Right lung (tissue), 2 donors: ENCODE measurements at regions not wholly inside any gene's neighbourhood (a gene's known extent, or its start where the extent isn't known, plus 50 kb on each side); places are given as distances from the start of the nearest gene placed in this dataset.

Experiments used
- DNase-seq, 2 donors: peaks; one replicate each; pipeline ENCODE4 v3.0.0-alpha.2; 2013

- no peak for DNase-seq
Observed at GRCh38 chr1:229092377-229093237, 178.3 kb upstream of the RAB4A start.

DNA sequence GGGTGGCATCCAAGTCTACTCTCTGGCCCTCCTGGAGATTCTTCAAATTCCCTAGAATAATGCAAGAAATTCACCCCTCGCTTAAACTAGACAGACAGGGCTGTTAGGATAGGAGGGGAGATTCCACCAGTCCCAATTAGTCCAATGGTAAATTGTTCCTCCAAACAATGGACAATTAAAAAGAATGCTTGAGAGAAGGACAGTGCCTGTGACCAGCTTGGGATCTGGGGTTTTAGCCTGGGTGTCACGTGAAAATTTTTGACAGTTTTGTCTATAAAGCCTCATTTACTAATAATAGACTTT, 177.7 kb upstream of the RAB4A start:
- DNase-seq: no peak

DNA sequence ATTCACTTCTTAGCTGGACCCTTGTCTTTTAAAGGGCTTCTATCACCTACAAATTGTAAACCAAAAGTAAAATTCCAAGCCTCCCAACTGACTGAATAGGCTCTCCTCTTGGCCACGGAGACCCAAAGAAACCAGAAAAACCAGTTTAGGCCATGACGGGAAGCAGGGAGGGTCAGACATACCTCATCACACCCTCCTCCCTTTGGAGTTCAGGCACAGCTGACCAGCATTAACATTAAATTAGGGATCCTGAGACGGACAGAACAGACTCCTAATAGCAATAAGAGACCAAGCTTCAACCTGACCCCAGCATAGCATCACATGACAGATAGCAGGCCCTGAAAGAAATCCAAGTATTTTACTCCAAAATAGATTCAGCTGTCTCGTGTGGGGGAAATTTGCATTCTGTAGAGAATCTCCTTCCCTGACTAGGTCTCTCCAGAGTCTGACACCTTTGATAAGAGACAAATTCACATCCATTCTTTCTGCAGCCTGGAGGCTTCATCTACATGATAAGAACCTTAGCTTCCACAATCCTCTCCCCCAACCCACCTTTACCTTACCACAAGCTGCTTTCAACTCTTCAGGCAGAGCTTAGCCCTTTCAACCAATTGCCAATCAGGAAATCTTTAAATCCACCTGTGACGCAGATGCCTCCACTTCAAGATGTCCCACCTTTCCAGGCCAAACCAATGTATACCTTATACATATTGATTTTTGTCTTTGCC, 177.1 kb upstream of the RAB4A start:
- DNase-seq: peak; percentile 58 to 59

DNA sequence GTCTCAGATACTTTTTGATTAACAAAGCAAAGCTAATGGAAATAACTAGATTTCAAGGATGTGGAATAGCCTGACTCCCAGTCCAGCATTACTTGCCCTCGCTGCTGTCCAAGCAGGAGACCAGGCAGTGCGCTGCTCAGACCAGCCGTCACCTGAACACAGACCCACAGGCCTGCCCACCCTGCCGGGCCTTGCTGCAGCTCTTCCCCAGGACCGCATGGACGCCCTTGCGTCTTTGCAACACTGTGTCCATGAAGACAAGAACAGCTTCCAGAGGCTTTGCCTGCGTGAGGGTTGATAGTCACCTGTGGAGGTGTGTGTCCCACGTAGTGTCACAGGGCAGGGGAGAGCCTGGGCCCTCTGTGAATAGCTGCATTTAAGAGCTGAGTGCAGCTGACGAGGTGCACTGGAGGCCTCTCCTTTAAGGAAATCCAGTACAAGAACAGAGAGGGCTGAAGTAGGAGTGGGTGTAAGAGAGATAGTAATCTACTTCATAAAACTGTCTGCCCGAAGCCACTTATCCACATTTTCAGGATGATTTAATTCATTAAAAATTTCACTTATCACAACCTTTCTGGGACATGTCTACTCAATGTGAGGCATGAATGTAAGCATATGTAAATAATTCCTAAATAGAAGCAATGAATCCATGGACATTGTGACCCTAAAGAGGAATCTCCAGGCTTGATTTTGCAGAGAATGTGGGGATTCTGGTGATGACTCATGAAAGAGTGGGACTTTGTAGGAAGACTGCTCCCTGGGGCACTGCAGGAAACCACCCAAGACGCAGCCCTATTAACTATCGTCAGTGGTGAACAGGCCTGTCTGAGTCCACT, 176.2 kb upstream of the RAB4A start:
- DNase-seq: no peak

DNA sequence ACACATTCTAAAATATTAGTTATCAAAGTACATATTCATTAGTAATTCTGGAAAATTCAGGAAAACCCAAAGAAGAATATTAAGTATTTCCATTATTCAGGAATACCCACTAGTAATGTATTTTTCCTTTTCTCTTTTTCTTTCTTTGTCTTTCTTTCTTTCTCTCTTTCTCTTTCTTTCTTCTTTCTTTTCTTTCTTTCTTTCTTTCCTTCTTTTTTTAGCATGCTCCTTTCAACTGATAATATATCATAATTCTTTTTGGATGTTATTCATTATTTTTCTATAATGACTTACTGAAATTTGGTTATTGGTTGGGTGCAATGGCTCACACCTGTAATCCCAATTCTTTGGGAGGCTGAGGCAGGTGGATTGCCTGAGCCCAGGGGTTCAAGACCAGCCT, 175.6 kb upstream of the RAB4A start:
- no peak for DNase-seq

GRCh38 chr1:229097356-229097755, 173.6 kb upstream of the RAB4A start:
- no peak for DNase-seq

DNA sequence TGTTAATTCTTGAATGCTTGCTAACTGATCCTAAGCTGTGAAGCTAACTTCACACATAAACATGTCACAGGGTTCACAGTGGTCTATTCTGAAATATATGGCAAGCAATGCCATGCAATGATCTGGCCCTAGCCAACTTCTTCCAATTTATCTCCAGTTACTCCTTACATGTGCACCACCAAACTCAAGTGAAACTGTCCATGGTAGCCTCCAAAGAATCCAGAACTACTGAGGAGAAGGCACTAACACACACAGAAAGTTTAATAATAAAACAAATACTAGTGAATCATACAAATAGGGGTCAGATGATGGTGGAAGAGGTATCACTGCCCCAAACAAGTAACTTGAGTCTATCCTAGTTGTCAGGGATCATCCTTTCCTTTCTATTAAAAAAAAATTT, 172.6 kb upstream of the RAB4A start:
- no peak for DNase-seq

DNA sequence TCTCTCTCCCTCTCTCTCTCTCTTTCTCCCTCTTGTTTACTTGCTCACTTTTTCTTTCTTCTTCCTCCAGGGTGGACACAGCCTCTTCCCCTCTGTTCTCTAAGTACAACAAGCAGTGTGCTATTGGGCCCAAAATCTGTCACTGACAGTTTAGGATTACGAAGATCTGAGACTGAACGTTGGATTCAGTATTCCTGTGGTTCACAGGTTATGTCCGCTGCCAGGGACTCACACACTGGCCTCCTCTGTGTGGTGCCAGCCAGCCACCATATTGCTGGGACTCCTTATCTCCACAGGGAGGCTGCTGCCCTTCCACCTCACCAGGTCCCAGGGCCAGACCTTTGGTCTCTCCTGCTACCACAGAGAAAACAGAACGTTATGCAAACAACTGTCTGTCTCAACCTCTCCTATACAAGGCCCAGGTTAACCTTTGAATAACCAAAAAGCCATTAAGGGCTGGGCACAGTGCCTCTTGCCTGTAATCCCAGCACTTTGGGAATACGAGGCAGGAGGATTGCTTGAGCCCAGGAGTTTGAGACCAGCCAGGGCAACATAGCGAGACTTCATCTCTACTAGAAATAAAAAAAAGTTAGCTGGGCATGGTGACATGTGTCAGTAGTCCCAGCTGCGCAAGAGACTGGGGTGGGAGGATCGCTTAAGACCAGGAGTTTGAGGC, 171.9 kb upstream of the RAB4A start:
- no peak for DNase-seq

GRCh38 chr1:229101011-229101871, 169.7 kb upstream of the RAB4A start:
- no peak for DNase-seq

GRCh38 chr1:229102741-229103391, 168.0 kb upstream of the RAB4A start:
- DNase-seq: peak in 1 of 2 donors; percentile 12

- DNase-seq: no peak
Observed at GRCh38 chr1:229104654-229105053, 166.3 kb upstream of the RAB4A start.

- no peak for DNase-seq
Observed at GRCh38 chr1:229105109-229105508, 165.8 kb upstream of the RAB4A start.

- DNase-seq: no peak
Observed at GRCh38 chr1:229105822-229106525, 164.9 kb upstream of the RAB4A start.

- no peak for DNase-seq
Observed at GRCh38 chr1:229106526-229107125, 164.3 kb upstream of the RAB4A start.

DNA sequence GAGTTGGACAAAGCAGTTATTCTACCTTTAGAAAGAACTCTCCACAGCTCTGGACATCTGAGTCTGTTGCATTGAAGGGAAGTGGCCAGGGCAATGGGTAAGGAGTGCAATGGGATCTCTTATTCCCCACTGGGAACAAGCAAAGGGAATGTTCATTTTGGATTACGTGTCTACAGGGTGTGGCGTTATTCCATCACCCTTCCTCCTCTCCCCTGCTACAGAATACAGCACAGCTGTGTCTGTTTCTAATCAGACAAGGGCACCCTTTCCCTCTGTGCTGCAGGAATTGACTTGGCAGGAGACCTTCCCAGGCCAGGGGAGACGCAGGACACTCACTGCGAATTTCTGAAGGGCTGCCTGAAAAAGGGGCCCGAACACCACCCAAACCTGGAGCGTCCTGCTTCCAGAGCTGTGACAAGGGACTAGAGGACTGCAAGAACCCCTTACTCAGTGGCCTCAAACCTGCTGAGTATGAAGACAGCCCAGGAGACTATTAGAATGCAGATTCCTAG, 163.6 kb upstream of the RAB4A start:
- no peak for DNase-seq

- no peak for DNase-seq
Observed at GRCh38 chr1:229107972-229108371, 162.9 kb upstream of the RAB4A start.

DNA sequence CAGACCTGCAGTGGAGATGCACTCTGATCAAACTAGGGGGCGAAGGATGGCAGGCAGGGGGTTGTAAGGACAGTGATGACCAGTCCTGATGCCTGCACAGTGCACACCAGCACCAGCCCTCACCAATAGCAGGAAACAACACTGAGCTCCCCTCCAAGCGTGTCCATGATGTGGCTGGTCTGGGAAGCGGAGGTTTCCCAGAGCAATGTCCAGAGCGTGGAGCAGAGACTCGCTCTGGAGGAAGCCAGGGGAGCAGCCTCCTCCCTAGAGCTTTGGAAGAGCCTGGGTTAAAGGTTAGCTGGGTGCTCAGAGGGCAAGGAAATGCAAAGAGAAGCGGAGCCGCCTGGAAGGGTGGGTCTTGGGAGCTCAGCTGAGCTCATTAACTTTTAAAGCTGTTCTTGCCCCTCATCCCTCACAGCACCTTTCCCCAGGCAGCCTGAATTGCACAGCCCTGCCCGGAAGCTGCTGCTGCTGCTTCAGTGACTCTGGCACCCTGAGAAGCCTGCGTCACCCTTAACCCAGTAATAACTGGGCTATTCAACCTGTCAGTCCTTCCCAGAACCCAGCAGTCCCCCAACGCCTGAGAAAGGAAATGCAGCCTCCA, 162.2 kb upstream of the RAB4A start:
- DNase-seq: no peak

- DNase-seq: no peak
Observed at GRCh38 chr1:229109320-229109761, 161.6 kb upstream of the RAB4A start.

DNA sequence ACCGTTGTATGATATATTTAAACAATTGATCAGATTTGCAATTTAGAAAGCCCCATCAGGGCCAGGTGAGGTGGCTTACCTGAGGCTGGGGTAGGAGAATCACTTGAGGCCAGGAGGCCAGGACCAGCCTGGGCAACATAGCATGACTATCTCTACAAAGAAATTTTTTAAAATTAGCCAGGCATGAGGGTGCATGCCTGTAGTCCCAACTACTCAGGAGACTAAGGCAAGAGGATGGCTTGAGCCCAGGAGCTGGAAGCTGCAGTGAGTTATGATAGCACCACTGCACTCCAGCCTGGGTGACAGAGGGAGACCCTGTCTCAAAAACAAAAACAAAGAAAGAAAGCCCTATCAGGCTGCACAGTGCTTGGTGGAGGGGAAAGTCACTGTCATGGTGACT, 159.9 kb upstream of the RAB4A start:
- DNase-seq: no peak
